H9 (cell line): ENCODE measurements at regions not wholly inside any gene's neighbourhood (a gene's known extent, or its start where the extent isn't known, plus 50 kb on each side); places are given as distances from the start of the nearest gene placed in this dataset.

ENCODE experiments used
- DNase-seq: peaks from one replicate; pipeline ENCODE4 v3.0.0-alpha.2; 2017
- H2AFZ ChIP-seq: one replicate; pipeline ENCODE4 v1.6.1; 2013; ENCODE audit warnings: mild to moderate bottlenecking, low read length, control low read depth, moderate library complexity
- H2AK5ac ChIP-seq: 2 replicates; pipeline ENCODE4 v1.6.1; 2013; ENCODE audit warnings: low read length, control low read depth, mixed read lengths; ENCODE audit not compliant: insufficient read length
- H2BK120ac ChIP-seq: one replicate; pipeline ENCODE4 v1.6.1; 2013; ENCODE audit warnings: low read depth, mild to moderate bottlenecking, low read length, control low read depth, inconsistent platforms; ENCODE audit not compliant: poor library complexity, severe bottlenecking
- H2BK12ac ChIP-seq: 2 replicates; pipeline ENCODE4 v1.6.1; 2013; ENCODE audit warnings: low read length, control low read depth, mixed read lengths, low read depth; ENCODE audit not compliant: insufficient read length
- H2BK15ac ChIP-seq: 2 replicates; pipeline ENCODE4 v1.6.1; 2013; ENCODE audit warnings: low read depth, low read length, control low read depth
- H2BK20ac ChIP-seq: one replicate; pipeline ENCODE4 v1.6.1; 2013; ENCODE audit warnings: low read depth, mild to moderate bottlenecking, low read length, control low read depth, inconsistent platforms; ENCODE audit not compliant: poor library complexity, severe bottlenecking
- H2BK5ac ChIP-seq: 2 replicates; pipeline ENCODE4 v1.6.1; 2013; ENCODE audit warnings: low read length, control low read depth, mixed read lengths; ENCODE audit not compliant: insufficient read length
- H3K14ac ChIP-seq: 2 replicates; pipeline ENCODE4 v1.6.1; 2013; ENCODE audit warnings: low read length, control low read depth; ENCODE audit not compliant: insufficient read depth
- H3K18ac ChIP-seq: 2 replicates; pipeline ENCODE4 v1.6.1; 2013; ENCODE audit warnings: low read depth, mild to moderate bottlenecking, mixed read lengths, low read length, control low read depth; ENCODE audit not compliant: insufficient read length
- H3K23ac ChIP-seq: 2 replicates; pipeline ENCODE4 v1.6.1; 2013; ENCODE audit warnings: low read length, control low read depth, mixed read lengths, low read depth; ENCODE audit not compliant: insufficient read length
- H3K23me2 ChIP-seq: 2 replicates; pipeline ENCODE4 v1.6.1; 2013; ENCODE audit warnings: low read depth, mild to moderate bottlenecking, mixed read lengths, low read length, control low read depth; ENCODE audit not compliant: insufficient read length, poor library complexity, severe bottlenecking
- H3K27ac ChIP-seq: 2 replicates; pipeline ENCODE4 v1.5.1; 2013; ENCODE audit warnings: low read length, control low read depth, mixed read lengths, low read depth; ENCODE audit not compliant: insufficient read length
- H3K27me3 ChIP-seq: 2 replicates; pipeline ENCODE4 v1.6.1; 2013; ENCODE audit warnings: low read length, control low read depth, inconsistent platforms; ENCODE audit not compliant: insufficient read depth
- H3K4ac ChIP-seq: 2 replicates; pipeline ENCODE4 v1.6.1; 2013; ENCODE audit warnings: low read depth, mild to moderate bottlenecking, control low read depth, inconsistent platforms, low read length, moderate library complexity
- H3K4me1 ChIP-seq: 2 replicates; pipeline ENCODE4 v1.6.1; 2013; ENCODE audit warnings: low read length, control low read depth, inconsistent platforms; ENCODE audit not compliant: insufficient read depth
- H3K4me2 ChIP-seq: 2 replicates; pipeline ENCODE4 v1.6.1; 2013; ENCODE audit warnings: low read length, control low read depth, mixed read lengths; ENCODE audit not compliant: insufficient read length, insufficient read depth
- H3K56ac ChIP-seq: 2 replicates; pipeline ENCODE4 v1.6.1; 2013; ENCODE audit warnings: low read depth, mild to moderate bottlenecking, mixed read lengths, low read length, control low read depth; ENCODE audit not compliant: insufficient read length
- H3K79me1 ChIP-seq: 2 replicates; pipeline ENCODE4 v1.6.1; 2013; ENCODE audit warnings: low read depth, mild to moderate bottlenecking, moderate library complexity, low read length, control low read depth, inconsistent platforms; ENCODE audit not compliant: insufficient read depth, poor library complexity, severe bottlenecking
- H3K79me2 ChIP-seq: 2 replicates; pipeline ENCODE4 v1.6.1; 2013; ENCODE audit warnings: low read length, control low read depth, inconsistent platforms; ENCODE audit not compliant: insufficient read depth
- H3K9ac ChIP-seq: 2 replicates; pipeline ENCODE4 v1.6.1; 2013; ENCODE audit warnings: low read length, control low read depth, mixed read lengths; ENCODE audit not compliant: insufficient read length; ENCODE audit errors: extremely low read depth
- H3K9me3 ChIP-seq: one replicate; pipeline ENCODE4 v1.6.1; 2013; ENCODE audit warnings: low read depth, low read length, inconsistent platforms; ENCODE audit not compliant: control insufficient read depth
- H3T11ph ChIP-seq: one replicate; pipeline ENCODE4 v1.6.1; 2013; ENCODE audit warnings: mild to moderate bottlenecking, low read length, control low read depth, inconsistent platforms
- H4K20me1 ChIP-seq: one replicate; pipeline ENCODE4 v1.6.1; 2013; ENCODE audit not compliant: control insufficient read depth, insufficient read length, insufficient read depth
- H4K5ac ChIP-seq: 2 replicates; pipeline ENCODE4 v1.6.1; 2013; ENCODE audit warnings: low read depth, mild to moderate bottlenecking, mixed read lengths, low read length, control low read depth; ENCODE audit not compliant: insufficient read length
- H4K8ac ChIP-seq: replicated peaks from 2 replicates; pipeline ENCODE4 v1.6.1; 2013; ENCODE audit warnings: low read length, control low read depth, mixed read lengths, low read depth; ENCODE audit not compliant: insufficient read length
- H4K91ac ChIP-seq: 2 replicates; pipeline ENCODE4 v1.6.1; 2013; ENCODE audit warnings: low read depth, mild to moderate bottlenecking, moderate library complexity, mixed read lengths, low read length, control low read depth; ENCODE audit not compliant: insufficient read length
- H3K27ac Mint-ChIP-seq, 3 experiments: 2 replicates in 2 of 3; 3 replicates in 1 of 3; pipeline ENCODE4 v1.8.0; 2020 to 2021; ENCODE audit warnings: mixed read lengths in 3 of 3, mild to moderate bottlenecking in 1 of 3, moderate library complexity in 1 of 3
- H3K27me3 Mint-ChIP-seq: 2 replicates; pipeline ENCODE4 v1.8.0; 2021; ENCODE audit warnings: low read depth, mild to moderate bottlenecking, moderate library complexity, mixed read lengths
- H3K36me3 Mint-ChIP-seq, 3 experiments: 2 replicates in 2 of 3; 3 replicates in 1 of 3; pipeline ENCODE4 v1.8.0; 2020 to 2021; ENCODE audit warnings: low read depth in 3 of 3, mixed read lengths in 3 of 3; ENCODE audit not compliant: insufficient read depth in 1 of 3
- H3K4me1 Mint-ChIP-seq, 2 experiments: 2 replicates each; pipeline ENCODE4 v1.8.0; 2020; ENCODE audit warnings: mixed read lengths in 2 of 2
- H3K4me3 Mint-ChIP-seq, 2 experiments: 2 replicates in 1 of 2; 3 replicates in 1 of 2; pipeline ENCODE4 v1.8.0; 2020 to 2021; ENCODE audit warnings: mild to moderate bottlenecking in 2 of 2, mixed read lengths in 2 of 2, moderate library complexity in 1 of 2
- H3K9me3 Mint-ChIP-seq, 2 experiments: 2 replicates in 1 of 2; 3 replicates in 1 of 2; pipeline ENCODE4 v1.8.0; 2020; ENCODE audit warnings: mild to moderate bottlenecking in 2 of 2, mixed read lengths in 2 of 2, moderate library complexity in 1 of 2
- WGBS: extraction: QIAGEN DNeasy Blood & Tissue Kit; methylation state at CpG from one replicate; pipeline ENCODE4 v1.1.7; 2013; ENCODE audit warnings: missing lambda C conversion rate, low lambda C conversion rate, mixed read lengths; ENCODE audit not compliant: insufficient read length; ENCODE audit errors: extremely low coverage; 5-methylcytosine and 5-hydroxymethylcytosine counted together
- TF ChIP-seq, protein P1 (sequence below): fragments of 200-600 bp; sonication (generic); conservative IDR thresholded peaks from 3 replicates; pipeline ENCODE4 v1.8.0; 2021; ENCODE audit warnings: antibody characterized with exemption, mild to moderate bottlenecking

DNA sequence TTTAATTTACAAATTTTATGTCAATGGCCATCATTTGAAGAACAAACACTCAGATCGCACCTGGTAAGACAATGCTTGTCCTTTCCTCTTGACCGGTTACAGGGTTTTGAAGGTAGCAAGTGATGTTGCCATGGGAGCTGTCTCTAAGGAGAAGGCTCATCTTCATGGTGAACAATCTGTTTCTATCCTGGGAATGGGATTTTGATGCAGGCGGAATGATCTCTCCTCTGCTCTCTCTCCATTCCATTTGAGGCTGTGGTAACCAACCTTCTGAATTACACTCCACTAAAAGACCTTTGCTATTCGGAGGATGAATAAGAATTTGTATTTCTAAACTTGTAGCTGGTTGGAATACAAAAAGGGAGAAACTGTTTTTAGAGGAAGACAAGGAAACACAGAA, 57.9 kb upstream of the SLC5A9 start:
- no peak overlapping the region for H3K4ac ChIP-seq
- H3K23ac ChIP-seq: no peak overlapping the region
- no peaks in the 10 kb centered on the region for H3K4me1 ChIP-seq
- Mint-ChIP-seq H3K4me3 (no peak overlapping the region), H3K27ac (no peak overlapping the region), H3K27me3 (no peaks in the 10 kb centered on the region; the same call in 1 of the 2 replicates), H3K4me1 (peaks cover 0 to 6% of the 10 kb centered on the region in 2 experiments; a peak in 1 of 4 replicates), H3K9me3 (peaks cover 10 to 15% of the 10 kb centered on the region in 2 experiments; a peak in 4 of 5 replicates), H3K36me3 (no peaks in the 10 kb centered on the region)
- H3K79me2 ChIP-seq: no peaks in the 10 kb centered on the region
- no peak for DNase-seq
- H3K27me3 ChIP-seq: no peaks in the 10 kb centered on the region
- H2AK5ac ChIP-seq: no peak overlapping the region
- no peak overlapping the region for H2BK15ac ChIP-seq
- TF ChIP-seq, protein P1, sequence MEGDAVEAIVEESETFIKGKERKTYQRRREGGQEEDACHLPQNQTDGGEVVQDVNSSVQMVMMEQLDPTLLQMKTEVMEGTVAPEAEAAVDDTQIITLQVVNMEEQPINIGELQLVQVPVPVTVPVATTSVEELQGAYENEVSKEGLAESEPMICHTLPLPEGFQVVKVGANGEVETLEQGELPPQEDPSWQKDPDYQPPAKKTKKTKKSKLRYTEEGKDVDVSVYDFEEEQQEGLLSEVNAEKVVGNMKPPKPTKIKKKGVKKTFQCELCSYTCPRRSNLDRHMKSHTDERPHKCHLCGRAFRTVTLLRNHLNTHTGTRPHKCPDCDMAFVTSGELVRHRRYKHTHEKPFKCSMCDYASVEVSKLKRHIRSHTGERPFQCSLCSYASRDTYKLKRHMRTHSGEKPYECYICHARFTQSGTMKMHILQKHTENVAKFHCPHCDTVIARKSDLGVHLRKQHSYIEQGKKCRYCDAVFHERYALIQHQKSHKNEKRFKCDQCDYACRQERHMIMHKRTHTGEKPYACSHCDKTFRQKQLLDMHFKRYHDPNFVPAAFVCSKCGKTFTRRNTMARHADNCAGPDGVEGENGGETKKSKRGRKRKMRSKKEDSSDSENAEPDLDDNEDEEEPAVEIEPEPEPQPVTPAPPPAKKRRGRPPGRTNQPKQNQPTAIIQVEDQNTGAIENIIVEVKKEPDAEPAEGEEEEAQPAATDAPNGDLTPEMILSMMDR: no peak
- H3T11ph ChIP-seq: no peak overlapping the region
- H3K79me1 ChIP-seq: no peaks in the 10 kb centered on the region
- no peak overlapping the region for H3K27ac ChIP-seq
- no peak overlapping the region for H3K4me2 ChIP-seq
- no CpG with 5 or more reads among the region's 4 CpGs for WGBS
- H2BK120ac ChIP-seq: no peak overlapping the region
- H3K18ac ChIP-seq: no peak overlapping the region
- H2BK12ac ChIP-seq: no peak overlapping the region
- H3K56ac ChIP-seq: no peak overlapping the region
- H4K20me1 ChIP-seq: no peaks in the 10 kb centered on the region
- H4K5ac ChIP-seq: no peak overlapping the region
- H3K14ac ChIP-seq: no peak overlapping the region
- no peak overlapping the region for H2BK20ac ChIP-seq
- H3K9me3 ChIP-seq: no peaks in the 10 kb centered on the region
- no peak overlapping the region for H4K8ac ChIP-seq
- H2AFZ ChIP-seq: no peak overlapping the region
- no peak overlapping the region for H4K91ac ChIP-seq
- no peak overlapping the region for H2BK5ac ChIP-seq
- no peaks in the 10 kb centered on the region for H3K23me2 ChIP-seq
- no peak overlapping the region for H3K9ac ChIP-seq
